GM23338 (cell line): ENCODE measurements at regions not wholly inside any gene's neighbourhood (a gene's known extent, or its start where the extent isn't known, plus 50 kb on each side); places are given as distances from the start of the nearest gene placed in this dataset.

ENCODE experiments used
- ATAC-seq: fragments of 200-7000 bp; cut with Tn5 transposase; 3 replicates; pipeline ENCODE4 v1.9.1; 2020
- DNase-seq: peaks from one replicate; pipeline ENCODE4 v3.0.0-alpha.2; 2015; ENCODE audit warnings: low spot score
- H2AFZ ChIP-seq: fragments of 200-600 bp; sonication (generic); 2 replicates; pipeline ENCODE4 v1.8.0; 2016; ENCODE audit warnings: antibody characterized with exemption, mild to moderate bottlenecking, moderate library complexity
- H3F3A ChIP-seq: fragments of 200-600 bp; sonication (generic); replicated peaks from 2 replicates; pipeline ENCODE4 v1.8.0; 2017; ENCODE audit warnings: antibody characterized with exemption, mixed run types, low read depth
- H3K27ac ChIP-seq: fragments of 200-600 bp; sonication (generic); 2 replicates; pipeline ENCODE4 v1.6.1; 2016; ENCODE audit warnings: low read depth
- H3K27me3 ChIP-seq: fragments of 200-600 bp; sonication (generic); 2 replicates; pipeline ENCODE4 v1.8.0; 2016; ENCODE audit warnings: mild to moderate bottlenecking, mixed run types, moderate library complexity; ENCODE audit not compliant: insufficient read depth
- H3K36me3 ChIP-seq: fragments of 200-600 bp; sonication (generic); 2 replicates; pipeline ENCODE4 v1.8.0; 2016; ENCODE audit warnings: mild to moderate bottlenecking; ENCODE audit not compliant: insufficient read depth
- H3K4me1 ChIP-seq: fragments of 200-600 bp; sonication (generic); 2 replicates; pipeline ENCODE4 v1.8.0; 2016; ENCODE audit warnings: mild to moderate bottlenecking, moderate library complexity; ENCODE audit not compliant: insufficient read depth
- H3K4me2 ChIP-seq: fragments of 200-600 bp; sonication (generic); 2 replicates; pipeline ENCODE4 v1.7.1; 2017; ENCODE audit warnings: mixed run types
- H3K4me3 ChIP-seq: fragments of 200-600 bp; sonication (generic); 2 replicates; pipeline ENCODE4 v1.6.1; 2016; ENCODE audit warnings: mixed run types
- H3K79me2 ChIP-seq: fragments of 200-600 bp; sonication (generic); replicated peaks from 2 replicates; pipeline ENCODE4 v1.8.0; 2017; ENCODE audit warnings: mild to moderate bottlenecking; ENCODE audit not compliant: insufficient read depth
- H3K9me2 ChIP-seq: fragments of 200-600 bp; sonication (generic); 2 replicates; pipeline ENCODE4 v1.8.0; 2017; ENCODE audit not compliant: insufficient read depth
- H4K20me1 ChIP-seq: fragments of 200-600 bp; sonication (generic); replicated peaks from 2 replicates; pipeline ENCODE4 v1.8.0; 2017; ENCODE audit warnings: mild to moderate bottlenecking; ENCODE audit not compliant: insufficient read depth
- H3K27ac Mint-ChIP-seq: 2 replicates; pipeline ENCODE4 v1.8.0; 2020; ENCODE audit warnings: inconsistent platforms, mild to moderate bottlenecking, moderate library complexity, mixed read lengths
- H3K27me3 Mint-ChIP-seq: 3 replicates; pipeline ENCODE4 v1.8.0; 2022; ENCODE audit warnings: low read depth, mild to moderate bottlenecking, moderate library complexity, mixed read lengths, inconsistent platforms; ENCODE audit not compliant: insufficient read depth, poor library complexity
- H3K36me3 Mint-ChIP-seq: 3 replicates; pipeline ENCODE4 v1.8.0; 2021; ENCODE audit warnings: low read depth, mild to moderate bottlenecking, inconsistent platforms, moderate library complexity, mixed read lengths
- H3K4me1 Mint-ChIP-seq: 3 replicates; pipeline ENCODE4 v1.8.0; 2020; ENCODE audit warnings: mild to moderate bottlenecking, inconsistent platforms, mixed read lengths
- H3K4me3 Mint-ChIP-seq: 3 replicates; pipeline ENCODE4 v1.8.0; 2021; ENCODE audit warnings: moderate library complexity, mild to moderate bottlenecking, inconsistent platforms, mixed read lengths
- H3K9me3 Mint-ChIP-seq: 3 replicates; pipeline ENCODE4 v1.8.0; 2020; ENCODE audit warnings: moderate library complexity, mild to moderate bottlenecking, inconsistent platforms, mixed read lengths
- ETS1 ChIP-seq: IDR thresholded peaks from 2 replicates; pipeline ENCODE4 v1.6.1; 2016; ENCODE audit warnings: antibody characterized with exemption
- EZH2phosphoT487 ChIP-seq: fragments of 200-600 bp; sonication (generic); IDR thresholded peaks from one replicate; pipeline ENCODE4 v1.8.1; 2018; ENCODE audit warnings: antibody characterized with exemption; ENCODE audit not compliant: unreplicated experiment
- ZNF462 ChIP-seq: fragments of 250-450 bp; sonication (Bioruptor Pico); IDR thresholded peaks from 2 replicates; pipeline ENCODE4 v1.5.0; 2020; ENCODE audit warnings: mild to moderate bottlenecking, moderate library complexity
- TF ChIP-seq, protein P1 (sequence below): IDR thresholded peaks from one replicate; pipeline ENCODE4 v1.6.1; 2018; ENCODE audit warnings: antibody characterized with exemption; ENCODE audit not compliant: unreplicated experiment

DNA sequence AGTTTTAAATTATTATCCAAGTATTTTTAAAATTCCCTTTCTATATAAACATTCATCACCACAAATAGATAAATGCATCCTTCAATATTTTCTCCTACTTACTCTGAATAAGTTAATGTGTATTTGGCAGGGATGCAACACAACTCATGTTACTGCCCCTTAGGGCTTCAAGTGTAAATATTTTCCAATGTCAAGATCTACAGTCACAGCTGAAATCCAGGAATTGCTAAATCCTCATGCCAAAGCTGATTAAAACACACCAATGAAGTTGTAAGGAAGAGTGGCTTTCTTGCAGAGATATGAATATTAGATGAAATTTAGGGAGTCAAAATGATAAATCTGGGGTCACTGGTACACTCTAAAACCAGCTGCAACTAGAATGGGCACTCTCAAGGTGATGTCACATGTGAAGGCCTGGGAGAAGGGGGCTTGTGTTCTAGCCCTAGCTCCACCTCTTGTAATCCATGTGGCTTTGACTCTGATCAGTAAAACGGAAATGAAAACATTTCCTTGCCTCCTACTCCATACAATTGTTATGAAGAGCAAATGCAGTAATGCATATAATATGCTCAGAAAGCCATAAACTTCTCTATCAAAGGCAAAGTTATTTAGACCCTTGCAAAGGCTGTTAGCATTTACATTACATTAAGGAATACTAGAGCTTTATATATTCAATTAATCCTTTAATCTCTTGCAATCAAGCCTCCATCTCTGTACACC lies 228.1 kb upstream of the NFE2L3 start:
- H3K36me3 ChIP-seq = no peaks in the 10 kb centered on the region
- Mint-ChIP-seq H3K36me3 (no peaks in the 10 kb centered on the region), H3K4me1 (peaks cover 7% of the 10 kb centered on the region), H3K4me3 (no peak overlapping the region), H3K27ac (no peak overlapping the region), H3K9me3 (no peaks in the 10 kb centered on the region; the same call in 2 of the 3 replicates), H3K27me3 (no peaks in the 10 kb centered on the region)
- H3K27ac ChIP-seq = no peak overlapping the region
- TF ChIP-seq, protein P1, sequence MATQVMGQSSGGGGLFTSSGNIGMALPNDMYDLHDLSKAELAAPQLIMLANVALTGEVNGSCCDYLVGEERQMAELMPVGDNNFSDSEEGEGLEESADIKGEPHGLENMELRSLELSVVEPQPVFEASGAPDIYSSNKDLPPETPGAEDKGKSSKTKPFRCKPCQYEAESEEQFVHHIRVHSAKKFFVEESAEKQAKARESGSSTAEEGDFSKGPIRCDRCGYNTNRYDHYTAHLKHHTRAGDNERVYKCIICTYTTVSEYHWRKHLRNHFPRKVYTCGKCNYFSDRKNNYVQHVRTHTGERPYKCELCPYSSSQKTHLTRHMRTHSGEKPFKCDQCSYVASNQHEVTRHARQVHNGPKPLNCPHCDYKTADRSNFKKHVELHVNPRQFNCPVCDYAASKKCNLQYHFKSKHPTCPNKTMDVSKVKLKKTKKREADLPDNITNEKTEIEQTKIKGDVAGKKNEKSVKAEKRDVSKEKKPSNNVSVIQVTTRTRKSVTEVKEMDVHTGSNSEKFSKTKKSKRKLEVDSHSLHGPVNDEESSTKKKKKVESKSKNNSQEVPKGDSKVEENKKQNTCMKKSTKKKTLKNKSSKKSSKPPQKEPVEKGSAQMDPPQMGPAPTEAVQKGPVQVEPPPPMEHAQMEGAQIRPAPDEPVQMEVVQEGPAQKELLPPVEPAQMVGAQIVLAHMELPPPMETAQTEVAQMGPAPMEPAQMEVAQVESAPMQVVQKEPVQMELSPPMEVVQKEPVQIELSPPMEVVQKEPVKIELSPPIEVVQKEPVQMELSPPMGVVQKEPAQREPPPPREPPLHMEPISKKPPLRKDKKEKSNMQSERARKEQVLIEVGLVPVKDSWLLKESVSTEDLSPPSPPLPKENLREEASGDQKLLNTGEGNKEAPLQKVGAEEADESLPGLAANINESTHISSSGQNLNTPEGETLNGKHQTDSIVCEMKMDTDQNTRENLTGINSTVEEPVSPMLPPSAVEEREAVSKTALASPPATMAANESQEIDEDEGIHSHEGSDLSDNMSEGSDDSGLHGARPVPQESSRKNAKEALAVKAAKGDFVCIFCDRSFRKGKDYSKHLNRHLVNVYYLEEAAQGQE = no peak
- TF ChIP-seq ZNF462 = no peak
- no peak for TF ChIP-seq ETS1
- no peak for TF ChIP-seq EZH2phosphoT487
- ATAC-seq (no peak), DNase-seq (no peak)
- H3K4me2 ChIP-seq = no peak overlapping the region
- peaks cover 8% of the 10 kb centered on the region for H3K9me2 ChIP-seq
- no peak overlapping the region for H2AFZ ChIP-seq
- H3K4me1 ChIP-seq = peaks cover 5% of the 10 kb centered on the region; the same call in 1 of the 2 replicates
- no peaks in the 10 kb centered on the region for H3K79me2 ChIP-seq
- H4K20me1 ChIP-seq = no peaks in the 10 kb centered on the region
- no peaks in the 10 kb centered on the region for H3F3A ChIP-seq
- H3K4me3 ChIP-seq = no peak overlapping the region
- H3K27me3 ChIP-seq = no peaks in the 10 kb centered on the region
